ENCODE measurements at regions not wholly inside any gene's neighbourhood (a gene's known extent, or its start where the extent isn't known, plus 50 kb on each side); places are given as distances from the start of the nearest gene placed in this dataset.

- TF ChIP-seq ZNF747 (tag by site-specific recombination; IDR thresholded peaks at IDR 0.05) = no peak
- TF ChIP-seq ZNF394 (tag by site-specific recombination; IDR thresholded peaks at IDR 0.05; ENCODE audit: borderline replicate concordance) = no peak
- TF ChIP-seq MZF1 (tag by site-specific recombination; IDR thresholded peaks at IDR 0.05; ENCODE audit: borderline replicate concordance) = no peak
- no peak for TF ChIP-seq CTCF (tag by site-specific recombination; IDR thresholded peaks at IDR 0.05)
- TF ChIP-seq SP2 (tag by site-specific recombination; IDR thresholded peaks at IDR 0.05) = no peak
- TF ChIP-seq REST (tag by site-specific recombination; IDR thresholded peaks at IDR 0.05) = no peak
- TF ChIP-seq ZNF571 (tag by site-specific recombination; IDR thresholded peaks at IDR 0.05) = no peak
- TF ChIP-seq ZNF776 (tag by site-specific recombination; IDR thresholded peaks at IDR 0.05; ENCODE audit: borderline replicate concordance) = no peak
- no peak for TF ChIP-seq ZNF600 (tag by site-specific recombination; IDR thresholded peaks at IDR 0.05)
- no peak for TF ChIP-seq ZBTB21 (tag by site-specific recombination; IDR thresholded peaks at IDR 0.05)
- no peak for TF ChIP-seq KLF9 (tag by site-specific recombination; IDR thresholded peaks at IDR 0.05; ENCODE audit: low read depth)
- TF ChIP-seq ZBTB1 (tag by site-specific recombination; IDR thresholded peaks at IDR 0.05) = no peak
Observed at GRCh38 chr16:79336437-79337229, 263.9 kb downstream of the MAF start.

Measured in HEK293 (cell line).